Body of pancreas (tissue), 4 donors: ENCODE measurements at regions not wholly inside any gene's neighbourhood (a gene's known extent, or its start where the extent isn't known, plus 50 kb on each side); places are given as distances from the start of the nearest gene placed in this dataset.

ENCODE experiments used
- ATAC-seq: fragments of 150-250 bp; one replicate; pipeline ENCODE4 v1.9.1; 2016
- DNase-seq, 4 donors: peaks; one replicate each; pipeline ENCODE4 v3.0.0-alpha.2; 2019
- H3K27ac ChIP-seq, 4 donors: fragments of 200-600 bp; sonication (generic); 1 replicate in 3 of 4; 2 replicates in 1 of 4; pipeline versions ENCODE4 v1.5.1 to v1.6.1; 2016 to 2019; ENCODE audit warnings: mild to moderate bottlenecking in 1 of 4, mixed read lengths in 1 of 4, moderate library complexity in 1 of 4
- H3K27me3 ChIP-seq, 2 donors: fragments of 200-600 bp; sonication (generic); one replicate each; pipeline ENCODE4 v1.6.0; 2016; ENCODE audit warnings: mild to moderate bottlenecking in 1 of 2
- H3K36me3 ChIP-seq, 2 donors: fragments of 200-600 bp; sonication (generic); replicated peaks in 1 of 2; 2 replicates each; pipeline ENCODE4 v1.5.1; 2016; ENCODE audit warnings: low read depth in 2 of 2; ENCODE audit not compliant: insufficient read depth in 1 of 2
- H3K4me1 ChIP-seq: fragments of 200-600 bp; sonication (generic); one replicate; pipeline ENCODE4 v1.6.0; 2016
- H3K4me3 ChIP-seq, 2 donors: fragments of 200-600 bp; sonication (generic); 1 replicate in 1 of 2; 2 replicates in 1 of 2; pipeline ENCODE4 v1.5.1; 2016 to 2019
- H3K9me3 ChIP-seq, 3 donors: fragments of 200-600 bp; sonication (generic); 1 replicate in 2 of 3; 2 replicates in 1 of 3; pipeline ENCODE4 v1.5.1; 2016
- CTCF ChIP-seq, 7 experiments: fragments of 450-650 bp in 4 of 7; fragments of 200-600 bp in 3 of 7; sonication (generic) in 3 of 7; IDR thresholded peaks; one replicate each; pipeline ENCODE4 v1.5.1; 2016 to 2019; ENCODE audit warnings: antibody characterized with exemption in 7 of 7
- POLR2A ChIP-seq, 3 donors: fragments of 450-650 bp; IDR thresholded peaks; one replicate each; pipeline ENCODE4 v1.6.1; 2016; ENCODE audit warnings: antibody characterized with exemption in 3 of 3, mild to moderate bottlenecking in 2 of 3
- WGBS, 2 donors: methylation state at CpG; one replicate each; pipeline ENCODE4 v1.1.5; 2017; 5-methylcytosine and 5-hydroxymethylcytosine counted together
- intact Hi-C: fragments of 100-400 bp; cut with DNase I; formaldehyde crosslinking; loops from one replicate; pipeline ENCODE4 v1.15.1; 2023

GRCh38 chr12:105576261-105576660, 245.8 kb downstream of the C12orf75 start:
- WGBS, 2 donors, result 87 to 91% methylated on average over 2 of the region's 2 CpGs
- no peak overlapping the region for H3K27ac ChIP-seq
- DNase-seq (no peak), ATAC-seq (no peak)
- no peaks in the 10 kb centered on the region for H3K36me3 ChIP-seq
- no peaks in the 10 kb centered on the region for H3K4me1 ChIP-seq
- no peaks in the 10 kb centered on the region for H3K9me3 ChIP-seq
- intact Hi-C loops, result no loop called here
- H3K27me3 ChIP-seq, result no peaks in the 10 kb centered on the region
- TF ChIP-seq POLR2A (IDR thresholded peaks at IDR 0.05), result no peak
- TF ChIP-seq CTCF (IDR thresholded peaks at IDR 0.05), result no peak
- H3K4me3 ChIP-seq, result no peak overlapping the region

DNA sequence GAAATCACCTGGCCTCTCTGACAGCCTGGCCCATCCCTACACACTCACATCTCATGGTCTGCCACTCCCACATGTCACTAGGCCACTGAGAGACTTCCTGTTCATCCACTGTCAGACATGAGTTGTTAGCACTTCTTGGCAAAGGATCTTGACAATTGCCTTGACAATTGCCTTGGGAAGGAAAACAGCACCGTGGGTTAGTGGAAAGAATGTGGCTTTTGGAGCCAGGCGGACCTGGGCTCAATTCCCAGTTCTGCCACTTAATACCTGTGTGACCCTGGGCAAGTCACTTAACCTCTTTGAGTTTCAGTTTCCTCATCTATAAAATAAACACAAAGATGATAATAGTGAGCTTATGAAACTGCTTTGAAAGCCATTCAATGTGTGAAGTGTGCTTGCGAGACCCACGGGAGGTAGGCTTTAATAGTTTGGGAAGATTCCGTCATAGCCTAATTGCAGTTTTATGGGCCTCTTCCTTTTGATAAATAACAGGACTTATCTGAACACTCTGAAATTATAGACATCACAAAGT, 250.4 kb downstream of the C12orf75 start:
- intact Hi-C loops, result no loop called here
- Histone ChIP-seq H3K4me3 (no peak overlapping the region), H3K27ac (no peak overlapping the region), H3K36me3 (no peaks in the 10 kb centered on the region), H3K9me3 (no peaks in the 10 kb centered on the region), H3K4me1 (no peaks in the 10 kb centered on the region), H3K27me3 (no peaks in the 10 kb centered on the region)
- peak in 1 of 4 donors; percentile 3 for DNase-seq
- peak; percentile 47 for ATAC-seq
- 54 to 58% methylated on average over 5 of the region's 5 CpGs for WGBS, 2 donors
- TF ChIP-seq POLR2A (IDR thresholded peaks at IDR 0.05) (no peak), CTCF (IDR thresholded peaks at IDR 0.05) (no peak)

GRCh38 chr12:105581420-105581819, 250.9 kb downstream of the C12orf75 start:
- ATAC-seq (no peak), DNase-seq (no peak)
- Histone ChIP-seq H3K27me3 (no peaks in the 10 kb centered on the region), H3K36me3 (no peaks in the 10 kb centered on the region), H3K27ac (no peak overlapping the region), H3K9me3 (no peaks in the 10 kb centered on the region), H3K4me1 (no peaks in the 10 kb centered on the region), H3K4me3 (no peak overlapping the region)
- 53 to 59% methylated on average over 6 of the region's 6 CpGs for WGBS, 2 donors
- intact Hi-C loops, result no loop called here
- no peak for TF ChIP-seq CTCF (IDR thresholded peaks at IDR 0.05)
- no peak for TF ChIP-seq POLR2A (IDR thresholded peaks at IDR 0.05)

GRCh38 chr12:105585107-105585506, 254.6 kb downstream of the C12orf75 start:
- H3K4me1 ChIP-seq, result no peaks in the 10 kb centered on the region
- H3K27me3 ChIP-seq, result no peaks in the 10 kb centered on the region
- 46 to 69% methylated on average over 3 of the region's 3 CpGs for WGBS, 2 donors
- intact Hi-C loops, result no loop called here
- TF ChIP-seq CTCF (IDR thresholded peaks at IDR 0.05), result no peak
- no peak for TF ChIP-seq POLR2A (IDR thresholded peaks at IDR 0.05)
- H3K9me3 ChIP-seq, result no peaks in the 10 kb centered on the region
- ATAC-seq (no peak), DNase-seq (no peak)
- no peaks in the 10 kb centered on the region for H3K36me3 ChIP-seq
- H3K27ac ChIP-seq, result no peak overlapping the region
- no peak overlapping the region for H3K4me3 ChIP-seq

- H3K27ac ChIP-seq, result no peak overlapping the region
- ATAC-seq (no peak), DNase-seq (no peak)
Measured at GRCh38 chr12:105587237-105587636, 256.7 kb downstream of the C12orf75 start.

More at GRCh38 chr12:105587237-105587636, 256.7 kb downstream of the C12orf75 start:
- Histone ChIP-seq H3K4me3 (no peak overlapping the region), H3K9me3 (no peaks in the 10 kb centered on the region), H3K36me3 (no peaks in the 10 kb centered on the region), H3K27me3 (no peaks in the 10 kb centered on the region), H3K4me1 (no peaks in the 10 kb centered on the region)
- intact Hi-C loops, result no loop called here
- WGBS, 2 donors, result 21 to 37% methylated on average over 5 of the region's 5 CpGs
- TF ChIP-seq CTCF (IDR thresholded peaks at IDR 0.05), result no peak
- no peak for TF ChIP-seq POLR2A (IDR thresholded peaks at IDR 0.05)
